OCI-LY3 (cell line): ENCODE measurements at regions not wholly inside any gene's neighbourhood (a gene's known extent, or its start where the extent isn't known, plus 50 kb on each side); places are given as distances from the start of the nearest gene placed in this dataset.

Source experiments
- H2AFZ ChIP-seq: fragments of 200-600, 300-600 bp; shearing (Covaris generic); 2 replicates; pipeline ENCODE4 v1.6.0; 2014; ENCODE audit warnings: antibody characterized with exemption, low read depth, low read length
- H3K27ac ChIP-seq: fragments of 200-600, 300-600 bp; sonication (generic); 2 replicates; pipeline ENCODE4 v1.5.1; 2014; ENCODE audit warnings: mild to moderate bottlenecking, low read length, moderate library complexity, mixed read lengths
- H3K27me3 ChIP-seq: fragments of 200-600, 300-600 bp; sonication (generic); 2 replicates; pipeline ENCODE4 v1.6.1; 2014; ENCODE audit warnings: low read depth, low read length, mixed read lengths
- H3K36me3 ChIP-seq: fragments of 200-600, 300-600 bp; sonication (generic); replicated peaks from 2 replicates; pipeline ENCODE3; 2014; ENCODE audit warnings: low read depth, low read length, mixed read lengths
- H3K4me1 ChIP-seq: fragments of 300-600, 200-600 bp; sonication (generic); 2 replicates; pipeline ENCODE4 v1.6.1; 2014; ENCODE audit warnings: low read length, mixed read lengths
- H3K4me2 ChIP-seq: fragments of 200-600, 300-600 bp; sonication (generic); 2 replicates; pipeline ENCODE4 v1.6.1; 2014; ENCODE audit warnings: low read length, mixed read lengths
- H3K4me3 ChIP-seq: fragments of 300-600, 200-600 bp; sonication (generic); 2 replicates; pipeline ENCODE4 v1.5.1; 2014; ENCODE audit warnings: antibody characterized with exemption, mild to moderate bottlenecking, low read length, moderate library complexity
- H3K79me2 ChIP-seq: fragments of 300-600, 200-600 bp; shearing (Covaris generic); 2 replicates; pipeline ENCODE4 v1.6.1; 2014; ENCODE audit warnings: mild to moderate bottlenecking, low read length, mixed read lengths
- H3K9ac ChIP-seq: fragments of 300-600, 200-600 bp; shearing (Covaris generic); 2 replicates; pipeline ENCODE4 v1.6.0; 2014; ENCODE audit warnings: mild to moderate bottlenecking, low read length, moderate library complexity
- H3K9me3 ChIP-seq: fragments of 200-600, 300-600 bp; shearing (Covaris generic); 2 replicates; pipeline ENCODE4 v1.6.1; 2014; ENCODE audit warnings: low read length, mixed read lengths; ENCODE audit not compliant: insufficient read depth
- H4K20me1 ChIP-seq: fragments of 200-600, 300-600 bp; sonication (generic); 2 replicates; pipeline ENCODE4 v1.6.1; 2016; ENCODE audit warnings: low read length, mixed read lengths; ENCODE audit not compliant: insufficient read depth
- CTCF ChIP-seq: fragments of 200-600, 300-600 bp; sonication (generic); IDR thresholded peaks from 2 replicates; pipeline ENCODE4 v1.5.1; 2014; ENCODE audit warnings: antibody characterized with exemption, low read length, low read depth
- EZH2phosphoT487 ChIP-seq: fragments of 200-600 bp; shearing (Covaris generic); IDR thresholded peaks from 2 replicates; pipeline ENCODE4 v1.6.1; 2018; ENCODE audit warnings: antibody characterized with exemption, mixed run types, low read depth

GRCh38 chr7:115552766-115553165 lies 477.8 kb downstream of the TFEC start:
- TF ChIP-seq EZH2phosphoT487: no peak
- no peak for TF ChIP-seq CTCF
- H3K9me3 ChIP-seq: no peaks in the 10 kb centered on the region
- H2AFZ ChIP-seq: no peak overlapping the region
- H4K20me1 ChIP-seq: no peaks in the 10 kb centered on the region
- H3K4me1 ChIP-seq: no peaks in the 10 kb centered on the region
- no peak overlapping the region for H3K27ac ChIP-seq
- H3K4me2 ChIP-seq: no peak overlapping the region
- H3K79me2 ChIP-seq: no peaks in the 10 kb centered on the region
- no peaks in the 10 kb centered on the region for H3K36me3 ChIP-seq
- H3K27me3 ChIP-seq: no peaks in the 10 kb centered on the region
- no peak overlapping the region for H3K4me3 ChIP-seq
- no peak overlapping the region for H3K9ac ChIP-seq

- no peak for TF ChIP-seq EZH2phosphoT487
- Histone ChIP-seq H3K36me3 (no peaks in the 10 kb centered on the region), H3K27me3 (no peaks in the 10 kb centered on the region), H3K4me3 (no peak overlapping the region), H4K20me1 (no peaks in the 10 kb centered on the region), H3K79me2 (no peaks in the 10 kb centered on the region), H3K4me2 (no peak overlapping the region), H3K27ac (no peak overlapping the region), H2AFZ (no peak overlapping the region), H3K9ac (no peak overlapping the region), H3K9me3 (no peaks in the 10 kb centered on the region), H3K4me1 (no peaks in the 10 kb centered on the region)
Observed at GRCh38 chr7:115549910-115550309, 480.7 kb downstream of the TFEC start.

- Histone ChIP-seq H2AFZ (no peak overlapping the region), H3K27ac (no peak overlapping the region), H3K4me3 (no peak overlapping the region), H3K36me3 (no peaks in the 10 kb centered on the region), H3K27me3 (no peaks in the 10 kb centered on the region), H3K79me2 (no peaks in the 10 kb centered on the region), H3K4me1 (no peaks in the 10 kb centered on the region), H3K4me2 (no peak overlapping the region), H4K20me1 (no peaks in the 10 kb centered on the region), H3K9me3 (no peaks in the 10 kb centered on the region), H3K9ac (no peak overlapping the region)
- TF ChIP-seq EZH2phosphoT487 (no peak), CTCF (no peak)
Observed at GRCh38 chr7:115548756-115549155, 481.8 kb downstream of the TFEC start.

GRCh38 chr7:115546790-115547189 lies 483.8 kb downstream of the TFEC start:
- Histone ChIP-seq H4K20me1 (no peaks in the 10 kb centered on the region), H3K27me3 (no peaks in the 10 kb centered on the region), H3K79me2 (no peaks in the 10 kb centered on the region), H3K4me2 (no peak overlapping the region), H3K27ac (no peak overlapping the region), H2AFZ (no peak overlapping the region), H3K4me1 (no peaks in the 10 kb centered on the region), H3K9ac (no peak overlapping the region), H3K36me3 (no peaks in the 10 kb centered on the region), H3K9me3 (no peaks in the 10 kb centered on the region), H3K4me3 (no peak overlapping the region)
- no peak for TF ChIP-seq EZH2phosphoT487
- TF ChIP-seq CTCF: no peak

GRCh38 chr7:115533785-115534184 lies 496.8 kb downstream of the TFEC start:
- TF ChIP-seq CTCF (no peak), EZH2phosphoT487 (no peak)
- H3K27me3 ChIP-seq: no peaks in the 10 kb centered on the region
- no peak overlapping the region for H3K4me3 ChIP-seq
- H3K79me2 ChIP-seq: no peaks in the 10 kb centered on the region
- H3K4me2 ChIP-seq: no peak overlapping the region
- no peaks in the 10 kb centered on the region for H3K4me1 ChIP-seq
- no peak overlapping the region for H3K27ac ChIP-seq
- H3K9ac ChIP-seq: no peak overlapping the region
- no peaks in the 10 kb centered on the region for H4K20me1 ChIP-seq
- no peaks in the 10 kb centered on the region for H3K36me3 ChIP-seq
- no peak overlapping the region for H2AFZ ChIP-seq
- H3K9me3 ChIP-seq: no peaks in the 10 kb centered on the region
